ENCODE measurements at regions not wholly inside any gene's neighbourhood (a gene's known extent, or its start where the extent isn't known, plus 50 kb on each side); places are given as distances from the start of the nearest gene placed in this dataset.

DNA sequence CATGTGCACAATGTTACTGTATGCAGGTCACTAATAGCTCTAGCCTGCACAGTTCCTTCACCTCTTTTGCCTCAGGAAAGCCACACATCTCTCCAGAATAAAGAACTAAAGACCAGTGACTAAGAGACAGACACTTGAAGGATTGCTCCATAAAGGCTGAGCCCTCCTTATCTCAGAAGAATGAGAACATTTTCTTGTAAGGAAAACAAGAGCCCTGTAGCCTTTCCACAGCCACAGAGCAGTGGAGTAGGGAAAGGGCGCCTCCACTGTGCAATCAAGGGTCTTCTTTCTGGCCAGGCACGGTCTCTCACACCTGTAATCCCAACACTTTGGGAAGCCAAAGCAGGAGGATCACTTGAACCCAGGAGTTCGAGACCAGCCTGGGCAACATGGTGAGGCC, 202.6 kb upstream of the TMEM45B start:
- Histone ChIP-seq H3K27me3 (ENCODE audit: control insufficient read depth in 2 of 2, insufficient read depth in 2 of 2, low read length in 2 of 2) (no peaks in the 10 kb centered on the region), H3K4me2 (ENCODE audit: insufficient read depth, low read length) (no peak overlapping the region), H3K9ac (replicated peaks; ENCODE audit: extremely low read depth, insufficient read depth, low read length) (no peak overlapping the region), H2AFZ (ENCODE audit: low read depth, low read length) (no peak overlapping the region), H3K79me2 (ENCODE audit: control insufficient read depth, insufficient read depth, low read length) (no peaks in the 10 kb centered on the region), H3K4me1 (ENCODE audit: control insufficient read depth, extremely low read depth, insufficient read depth, low read length) (no peaks in the 10 kb centered on the region), H3K9me1 (replicated peaks; ENCODE audit: control insufficient read depth, extremely low read depth, insufficient read depth, low read length) (no peaks in the 10 kb centered on the region), H4K20me1 (replicated peaks; ENCODE audit: control insufficient read depth, extremely low read depth, insufficient read depth, low read length) (no peaks in the 10 kb centered on the region), H3K9me3 (replicated peaks; ENCODE audit: control insufficient read depth, insufficient read depth, low read length) (no peaks in the 10 kb centered on the region), H3K36me3 (ENCODE audit: control insufficient read depth in 2 of 2, extremely low read depth in 1 of 2, insufficient read depth in 2 of 2, low read length in 2 of 2) (no peaks in the 10 kb centered on the region), H3K27ac (ENCODE audit: insufficient read depth, low read depth, low read length) (no peak overlapping the region), H3K4me3 (replicated peaks in 1 of 3; ENCODE audit: insufficient read depth in 1 of 3, low read depth in 1 of 3, low read length in 3 of 3) (no peak overlapping the region)
- no TSS peak for BruUV-seq (replicated peaks)
- no peak for DNase-seq (ENCODE audit: low read depth, low spot score)
- TF ChIP-seq FOS (IDR thresholded peaks at IDR 0.05; ENCODE audit: borderline replicate concordance, insufficient read depth, low read length) (no peak), EZH2 (IDR thresholded peaks at IDR 0.05; ENCODE audit: borderline replicate concordance, low read depth, low read length, severe bottlenecking) (no peak), POLR2A (IDR thresholded peaks at IDR 0.05; ENCODE audit: low read depth, low read length) (no peak)
- intact Hi-C loops (cut with micrococcal nuclease), result no loop called here
- CTCF ChIA-PET, result no interaction called here
- dilution Hi-C loops (cut with MboI; ENCODE audit: extremely low pct_ligation_motif_present, low sequenced_read_pairs), result no loop called here
- no peak for FAIRE-seq
- POLR2A ChIA-PET, result no interaction called here

DNA sequence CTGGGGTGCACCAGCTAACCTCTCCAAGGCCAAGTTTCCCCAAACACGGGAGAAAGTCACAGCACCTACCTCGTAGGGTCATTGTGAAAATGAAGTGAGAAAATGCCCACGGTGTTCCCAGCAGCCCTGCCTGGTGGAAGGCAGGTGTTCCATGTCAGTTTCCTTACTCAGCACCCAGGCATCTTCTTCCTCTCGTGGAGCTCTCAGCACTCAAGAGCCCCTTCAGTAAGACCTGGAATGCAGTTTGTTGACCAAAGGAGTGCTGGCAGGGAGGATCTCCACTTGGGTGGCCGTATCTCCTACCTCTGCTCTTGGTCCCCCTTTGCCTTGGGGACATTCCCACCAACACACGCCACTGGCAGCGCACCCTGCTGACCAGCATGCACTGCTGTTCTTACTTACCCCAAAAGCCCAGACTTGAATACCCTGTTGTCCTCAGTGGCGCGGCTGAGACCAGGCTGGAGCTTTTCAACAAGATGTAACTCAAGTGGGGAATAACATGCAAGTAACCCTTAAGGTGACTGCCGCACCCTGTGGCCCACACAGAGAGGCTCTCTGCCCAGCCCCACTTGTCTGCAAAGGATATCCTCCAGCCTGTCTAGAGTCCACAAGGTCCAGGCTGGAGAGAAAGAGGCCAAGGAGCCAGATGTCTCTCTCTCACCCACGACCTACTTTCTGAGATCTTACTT, 201.2 kb upstream of the TMEM45B start:
- Histone ChIP-seq H3K27ac (ENCODE audit: insufficient read depth, low read depth, low read length) (no peak overlapping the region), H3K9me1 (replicated peaks; ENCODE audit: control insufficient read depth, extremely low read depth, insufficient read depth, low read length) (no peaks in the 10 kb centered on the region), H3K4me1 (ENCODE audit: control insufficient read depth, extremely low read depth, insufficient read depth, low read length) (no peaks in the 10 kb centered on the region), H3K9ac (replicated peaks; ENCODE audit: extremely low read depth, insufficient read depth, low read length) (no peak overlapping the region), H2AFZ (ENCODE audit: low read depth, low read length) (no peak overlapping the region), H3K79me2 (ENCODE audit: control insufficient read depth, insufficient read depth, low read length) (no peaks in the 10 kb centered on the region), H3K4me2 (ENCODE audit: insufficient read depth, low read length) (no peak overlapping the region), H3K36me3 (ENCODE audit: control insufficient read depth in 2 of 2, extremely low read depth in 1 of 2, insufficient read depth in 2 of 2, low read length in 2 of 2) (no peaks in the 10 kb centered on the region), H3K27me3 (ENCODE audit: control insufficient read depth in 2 of 2, insufficient read depth in 2 of 2, low read length in 2 of 2) (no peaks in the 10 kb centered on the region), H3K9me3 (replicated peaks; ENCODE audit: control insufficient read depth, insufficient read depth, low read length) (no peaks in the 10 kb centered on the region), H4K20me1 (replicated peaks; ENCODE audit: control insufficient read depth, extremely low read depth, insufficient read depth, low read length) (no peaks in the 10 kb centered on the region), H3K4me3 (replicated peaks in 1 of 3; ENCODE audit: insufficient read depth in 1 of 3, low read depth in 1 of 3, low read length in 3 of 3) (no peak overlapping the region)
- TF ChIP-seq, protein P1, sequence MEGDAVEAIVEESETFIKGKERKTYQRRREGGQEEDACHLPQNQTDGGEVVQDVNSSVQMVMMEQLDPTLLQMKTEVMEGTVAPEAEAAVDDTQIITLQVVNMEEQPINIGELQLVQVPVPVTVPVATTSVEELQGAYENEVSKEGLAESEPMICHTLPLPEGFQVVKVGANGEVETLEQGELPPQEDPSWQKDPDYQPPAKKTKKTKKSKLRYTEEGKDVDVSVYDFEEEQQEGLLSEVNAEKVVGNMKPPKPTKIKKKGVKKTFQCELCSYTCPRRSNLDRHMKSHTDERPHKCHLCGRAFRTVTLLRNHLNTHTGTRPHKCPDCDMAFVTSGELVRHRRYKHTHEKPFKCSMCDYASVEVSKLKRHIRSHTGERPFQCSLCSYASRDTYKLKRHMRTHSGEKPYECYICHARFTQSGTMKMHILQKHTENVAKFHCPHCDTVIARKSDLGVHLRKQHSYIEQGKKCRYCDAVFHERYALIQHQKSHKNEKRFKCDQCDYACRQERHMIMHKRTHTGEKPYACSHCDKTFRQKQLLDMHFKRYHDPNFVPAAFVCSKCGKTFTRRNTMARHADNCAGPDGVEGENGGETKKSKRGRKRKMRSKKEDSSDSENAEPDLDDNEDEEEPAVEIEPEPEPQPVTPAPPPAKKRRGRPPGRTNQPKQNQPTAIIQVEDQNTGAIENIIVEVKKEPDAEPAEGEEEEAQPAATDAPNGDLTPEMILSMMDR (IDR thresholded peaks at IDR 0.05; ENCODE audit: extremely low read depth in 1 of 2, insufficient read depth in 1 of 2, low read depth in 1 of 2, low read length in 2 of 2), result no peak
- TF ChIP-seq JUN (IDR thresholded peaks at IDR 0.05; ENCODE audit: borderline replicate concordance, insufficient read depth, insufficient read length, low read depth), result no peak
- TF ChIP-seq FOS (IDR thresholded peaks at IDR 0.05; ENCODE audit: borderline replicate concordance, insufficient read depth, low read length), result no peak
- TF ChIP-seq MYC (IDR thresholded peaks at IDR 0.05; ENCODE audit: low read depth, low read length), result no peak
- no peak for TF ChIP-seq POLR2A (IDR thresholded peaks at IDR 0.05; ENCODE audit: low read depth, low read length)
- no peak for TF ChIP-seq POLR2AphosphoS5 (IDR thresholded peaks at IDR 0.05; ENCODE audit: insufficient read depth, low read depth, low read length)
- no peak for TF ChIP-seq GATA2 (IDR thresholded peaks at IDR 0.05; ENCODE audit: insufficient read depth, insufficient read length, low read depth, low read length)
- TF ChIP-seq, protein P2, sequence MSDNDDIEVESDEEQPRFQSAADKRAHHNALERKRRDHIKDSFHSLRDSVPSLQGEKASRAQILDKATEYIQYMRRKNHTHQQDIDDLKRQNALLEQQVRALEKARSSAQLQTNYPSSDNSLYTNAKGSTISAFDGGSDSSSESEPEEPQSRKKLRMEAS (IDR thresholded peaks at IDR 0.05; ENCODE audit: insufficient read depth, insufficient read length), result no peak
- no peak for TF ChIP-seq EZH2 (IDR thresholded peaks at IDR 0.05; ENCODE audit: borderline replicate concordance, low read depth, low read length, severe bottlenecking)
- DNase-seq (ENCODE audit: low read depth, low spot score), result no peak
- ChIA-PET CTCF (no interaction called here), POLR2A (no interaction called here)
- dilution Hi-C loops (cut with MboI; ENCODE audit: extremely low pct_ligation_motif_present, low sequenced_read_pairs), result no loop called here
- BruUV-seq (replicated peaks), result no TSS peak
- FAIRE-seq, result no peak
- intact Hi-C loops (cut with micrococcal nuclease), result no loop called here

Data from endothelial cell of umbilical vein (primary cell).